ENCODE measurements at regions not wholly inside any gene's neighbourhood (a gene's known extent, or its start where the extent isn't known, plus 50 kb on each side); places are given as distances from the start of the nearest gene placed in this dataset.

DNA sequence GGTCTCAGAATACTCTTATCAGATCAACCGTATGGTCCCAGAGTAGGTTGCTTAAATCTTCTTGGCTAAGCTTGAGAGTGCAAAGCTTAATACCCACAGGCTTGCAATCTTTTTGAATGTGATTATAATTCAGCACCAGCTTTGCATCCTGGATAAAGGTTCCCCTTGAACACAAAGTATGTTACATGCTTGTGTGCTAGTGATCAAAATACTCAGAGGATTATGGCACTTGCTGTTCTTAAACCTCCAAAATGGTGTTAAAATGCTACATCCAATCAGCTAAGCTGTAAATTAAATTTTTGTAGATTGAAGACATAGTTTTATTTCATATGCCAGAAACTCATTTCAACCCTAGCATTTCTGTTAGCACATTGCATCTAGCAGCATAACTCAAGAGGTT is 812.2 kb upstream of the TENM3 start:
- no peak overlapping the region for H3K27ac Mint-ChIP-seq
- Histone ChIP-seq H3K4me1 (ENCODE audit: control insufficient read depth in 1 of 2, insufficient read depth in 2 of 2, low read length in 2 of 2) (no peaks in the 10 kb centered on the region), H3K4me2 (replicated peaks; ENCODE audit: extremely low read depth, low read length, poor library complexity, severe bottlenecking) (no peak overlapping the region), H3K27ac (ENCODE audit: low read depth in 1 of 2, low read length in 2 of 2) (no peak overlapping the region), H2AFZ (ENCODE audit: insufficient read depth, low read depth, low read length, poor library complexity, severe bottlenecking) (no peak overlapping the region), H4K20me1 (ENCODE audit: insufficient read depth, low read length) (no peaks in the 10 kb centered on the region), H3K27me3 (ENCODE audit: control insufficient read depth in 2 of 2, insufficient read depth in 2 of 2, low read length in 2 of 2) (no peaks in the 10 kb centered on the region), H3K9me3 (replicated peaks in 1 of 2; ENCODE audit: control insufficient read depth in 1 of 2, insufficient read depth in 1 of 2, low read length in 2 of 2) (peaks cover 0 to 3% of the 10 kb centered on the region in 2 donors), H3K79me2 (ENCODE audit: insufficient read depth, low read length) (no peaks in the 10 kb centered on the region), H3K9ac (ENCODE audit: insufficient read depth, low read length, poor library complexity, severe bottlenecking) (no peak overlapping the region), H3K36me3 (replicated peaks in 1 of 2; ENCODE audit: control insufficient read depth in 1 of 2, insufficient read depth in 2 of 2, low read length in 2 of 2) (no peaks in the 10 kb centered on the region), H3K4me3 (replicated peaks in 1 of 3; ENCODE audit: low read depth in 2 of 3, low read length in 3 of 3) (no peak overlapping the region)
- no peaks in the 10 kb centered on the region for H3K36me3 Mint-ChIP-seq
- no peaks in the 10 kb centered on the region for H3K4me1 Mint-ChIP-seq
- TF ChIP-seq, protein P1, sequence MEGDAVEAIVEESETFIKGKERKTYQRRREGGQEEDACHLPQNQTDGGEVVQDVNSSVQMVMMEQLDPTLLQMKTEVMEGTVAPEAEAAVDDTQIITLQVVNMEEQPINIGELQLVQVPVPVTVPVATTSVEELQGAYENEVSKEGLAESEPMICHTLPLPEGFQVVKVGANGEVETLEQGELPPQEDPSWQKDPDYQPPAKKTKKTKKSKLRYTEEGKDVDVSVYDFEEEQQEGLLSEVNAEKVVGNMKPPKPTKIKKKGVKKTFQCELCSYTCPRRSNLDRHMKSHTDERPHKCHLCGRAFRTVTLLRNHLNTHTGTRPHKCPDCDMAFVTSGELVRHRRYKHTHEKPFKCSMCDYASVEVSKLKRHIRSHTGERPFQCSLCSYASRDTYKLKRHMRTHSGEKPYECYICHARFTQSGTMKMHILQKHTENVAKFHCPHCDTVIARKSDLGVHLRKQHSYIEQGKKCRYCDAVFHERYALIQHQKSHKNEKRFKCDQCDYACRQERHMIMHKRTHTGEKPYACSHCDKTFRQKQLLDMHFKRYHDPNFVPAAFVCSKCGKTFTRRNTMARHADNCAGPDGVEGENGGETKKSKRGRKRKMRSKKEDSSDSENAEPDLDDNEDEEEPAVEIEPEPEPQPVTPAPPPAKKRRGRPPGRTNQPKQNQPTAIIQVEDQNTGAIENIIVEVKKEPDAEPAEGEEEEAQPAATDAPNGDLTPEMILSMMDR (IDR thresholded peaks at IDR 0.05) = no peak
- peaks cover 0 to 1% (median 0%) of the 10 kb centered on the region in 3 donors for H3K27me3 Mint-ChIP-seq (ENCODE audit: low read depth in 3 of 3)
- DNase-seq = no peak
- no peak overlapping the region for H3K4me3 Mint-ChIP-seq
- peaks cover 0 to 5% (median 3%) of the 10 kb centered on the region in 7 donors for H3K9me3 Mint-ChIP-seq
- intact Hi-C loops (cut with micrococcal nuclease) = no loop called here
- WGBS (ENCODE audit: insufficient coverage) = no CpG with 5 or more reads among the region's 1 CpG

DNA sequence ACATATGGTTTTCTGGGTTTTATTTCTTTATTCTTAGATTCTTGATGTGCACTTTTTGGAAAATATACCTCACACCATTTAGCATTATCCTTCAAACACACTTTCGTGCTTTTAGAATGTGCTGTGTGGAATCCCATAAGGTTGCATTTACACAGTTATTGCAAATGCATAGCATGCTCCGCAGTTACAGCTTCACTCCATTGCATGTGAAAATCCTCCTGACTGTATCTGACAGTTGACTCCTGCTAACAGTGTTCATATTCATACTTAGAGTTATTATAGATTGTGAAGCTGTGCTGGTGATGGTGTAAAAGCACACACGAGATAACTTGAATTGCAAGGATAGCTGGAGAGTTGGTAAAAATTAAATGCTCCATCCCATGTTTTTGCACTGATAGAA is 811.5 kb upstream of the TENM3 start:
- Histone ChIP-seq H3K27me3 (ENCODE audit: control insufficient read depth in 2 of 2, insufficient read depth in 2 of 2, low read length in 2 of 2) (no peaks in the 10 kb centered on the region), H3K4me1 (ENCODE audit: control insufficient read depth in 1 of 2, insufficient read depth in 2 of 2, low read length in 2 of 2) (no peaks in the 10 kb centered on the region), H3K36me3 (replicated peaks in 1 of 2; ENCODE audit: control insufficient read depth in 1 of 2, insufficient read depth in 2 of 2, low read length in 2 of 2) (no peaks in the 10 kb centered on the region), H3K4me2 (replicated peaks; ENCODE audit: extremely low read depth, low read length, poor library complexity, severe bottlenecking) (no peak overlapping the region), H2AFZ (ENCODE audit: insufficient read depth, low read depth, low read length, poor library complexity, severe bottlenecking) (no peak overlapping the region), H3K4me3 (replicated peaks in 1 of 3; ENCODE audit: low read depth in 2 of 3, low read length in 3 of 3) (no peak overlapping the region), H4K20me1 (ENCODE audit: insufficient read depth, low read length) (no peaks in the 10 kb centered on the region), H3K27ac (ENCODE audit: low read depth in 1 of 2, low read length in 2 of 2) (no peak overlapping the region), H3K9ac (ENCODE audit: insufficient read depth, low read length, poor library complexity, severe bottlenecking) (no peak overlapping the region), H3K79me2 (ENCODE audit: insufficient read depth, low read length) (no peaks in the 10 kb centered on the region), H3K9me3 (replicated peaks in 1 of 2; ENCODE audit: control insufficient read depth in 1 of 2, insufficient read depth in 1 of 2, low read length in 2 of 2) (no peaks in the 10 kb centered on the region)
- peaks cover 0 to 5% (median 3%) of the 10 kb centered on the region in 7 donors for H3K9me3 Mint-ChIP-seq
- DNase-seq = no peak
- H3K4me3 Mint-ChIP-seq = no peak overlapping the region
- WGBS (ENCODE audit: insufficient coverage) = no CpG with 5 or more reads among the region's 3 CpGs
- TF ChIP-seq, protein P1 (IDR thresholded peaks at IDR 0.05) = no peak
- no peak overlapping the region for H3K27ac Mint-ChIP-seq
- H3K4me1 Mint-ChIP-seq = no peaks in the 10 kb centered on the region
- H3K36me3 Mint-ChIP-seq = no peaks in the 10 kb centered on the region
- peaks cover 0 to 1% (median 0%) of the 10 kb centered on the region in 3 donors for H3K27me3 Mint-ChIP-seq (ENCODE audit: low read depth in 3 of 3)
- intact Hi-C loops (cut with micrococcal nuclease) = no loop called here

Data from CD14-positive monocyte (primary cell).